DOHH2 (cell line): ENCODE measurements at regions not wholly inside any gene's neighbourhood (a gene's known extent, or its start where the extent isn't known, plus 50 kb on each side); places are given as distances from the start of the nearest gene placed in this dataset.

Experiments used
- EZH2phosphoT487 ChIP-seq: fragments of 200-600 bp; sonication (generic); IDR thresholded peaks from 2 replicates; pipeline ENCODE4 v1.6.1; 2017; ENCODE audit warnings: borderline replicate concordance, mild to moderate bottlenecking, antibody characterized with exemption, low read length, moderate library complexity, mixed read lengths
- TF ChIP-seq, protein P1 (sequence below): fragments of 200-600 bp; sonication (generic); IDR thresholded peaks from one replicate; pipeline ENCODE4 v1.5.1; 2014; ENCODE audit warnings: antibody characterized with exemption, mild to moderate bottlenecking, low read depth, low read length; ENCODE audit not compliant: poor library complexity, severe bottlenecking

DNA sequence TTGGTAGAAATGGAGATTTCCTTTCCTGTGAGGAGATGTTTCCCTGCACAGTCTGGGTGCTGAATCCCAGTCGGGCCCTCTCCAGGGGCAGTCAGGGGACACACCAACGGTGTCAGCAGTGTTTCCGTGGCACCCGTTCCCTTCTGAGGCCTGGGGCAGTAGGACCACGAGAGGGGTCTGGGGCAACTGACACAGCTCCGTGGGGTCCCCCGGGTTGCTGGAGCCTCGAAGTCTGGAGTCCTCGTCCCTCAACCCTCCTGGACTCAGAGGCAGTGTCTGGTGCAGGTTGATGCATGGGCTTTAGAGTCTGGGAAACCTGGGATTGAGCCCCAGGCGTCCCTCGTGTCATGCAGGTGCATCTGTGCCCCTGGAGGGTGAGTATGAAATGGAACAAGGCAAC, 327.3 kb downstream of the ADGRD1 start:
- TF ChIP-seq, protein P1, sequence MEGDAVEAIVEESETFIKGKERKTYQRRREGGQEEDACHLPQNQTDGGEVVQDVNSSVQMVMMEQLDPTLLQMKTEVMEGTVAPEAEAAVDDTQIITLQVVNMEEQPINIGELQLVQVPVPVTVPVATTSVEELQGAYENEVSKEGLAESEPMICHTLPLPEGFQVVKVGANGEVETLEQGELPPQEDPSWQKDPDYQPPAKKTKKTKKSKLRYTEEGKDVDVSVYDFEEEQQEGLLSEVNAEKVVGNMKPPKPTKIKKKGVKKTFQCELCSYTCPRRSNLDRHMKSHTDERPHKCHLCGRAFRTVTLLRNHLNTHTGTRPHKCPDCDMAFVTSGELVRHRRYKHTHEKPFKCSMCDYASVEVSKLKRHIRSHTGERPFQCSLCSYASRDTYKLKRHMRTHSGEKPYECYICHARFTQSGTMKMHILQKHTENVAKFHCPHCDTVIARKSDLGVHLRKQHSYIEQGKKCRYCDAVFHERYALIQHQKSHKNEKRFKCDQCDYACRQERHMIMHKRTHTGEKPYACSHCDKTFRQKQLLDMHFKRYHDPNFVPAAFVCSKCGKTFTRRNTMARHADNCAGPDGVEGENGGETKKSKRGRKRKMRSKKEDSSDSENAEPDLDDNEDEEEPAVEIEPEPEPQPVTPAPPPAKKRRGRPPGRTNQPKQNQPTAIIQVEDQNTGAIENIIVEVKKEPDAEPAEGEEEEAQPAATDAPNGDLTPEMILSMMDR, result no peak
- no peak for TF ChIP-seq EZH2phosphoT487
